Cardiac muscle cell (in vitro differentiated cells and primary cell): ENCODE measurements at regions not wholly inside any gene's neighbourhood (a gene's known extent, or its start where the extent isn't known, plus 50 kb on each side); places are given as distances from the start of the nearest gene placed in this dataset.

Source experiments
- DNase-seq, 2 donors: peaks; one replicate each; pipeline versions ENCODE4 v3.0.0 to v3.0.0-alpha.2; 2010 to 2017; ENCODE audit warnings: low read depth in 1 of 2, low spot score in 1 of 2
- H3K27ac ChIP-seq: fragments of 200-600 bp; sonication (generic); 2 replicates; pipeline ENCODE4 v1.5.1; 2016
- H3K27me3 ChIP-seq: fragments of 200-600 bp; sonication (generic); 2 replicates; pipeline ENCODE4 v1.6.0; 2016; ENCODE audit warnings: control low read depth
- H3K36me3 ChIP-seq: fragments of 200-600 bp; sonication (generic); 2 replicates; pipeline ENCODE4 v1.5.1; 2016; ENCODE audit warnings: control low read depth
- H3K4me1 ChIP-seq: fragments of 200-600 bp; sonication (generic); 2 replicates; pipeline ENCODE4 v1.8.1; 2017; ENCODE audit warnings: low read depth, mild to moderate bottlenecking, mixed run types
- H3K4me3 ChIP-seq: fragments of 200-600 bp; sonication (generic); 2 replicates; pipeline ENCODE4 v1.5.1; 2016; ENCODE audit warnings: mild to moderate bottlenecking
- H3K9me3 ChIP-seq: fragments of 200-600 bp; sonication (generic); 2 replicates; pipeline ENCODE4 v1.5.1; 2017; ENCODE audit warnings: low read depth, mild to moderate bottlenecking, control low read depth
- TF ChIP-seq, protein P1 (sequence below): IDR thresholded peaks from 2 replicates; pipeline ENCODE4 v1.5.1; 2012; ENCODE audit warnings: low read depth, mild to moderate bottlenecking, low read length

- H3K9me3 ChIP-seq: peaks cover 4% of the 10 kb centered on the region
- no peaks in the 10 kb centered on the region for H3K4me1 ChIP-seq
- DNase-seq: no peak
- no peak overlapping the region for H3K27ac ChIP-seq
- H3K4me3 ChIP-seq: no peak overlapping the region
- no peaks in the 10 kb centered on the region for H3K36me3 ChIP-seq
- TF ChIP-seq, protein P1, sequence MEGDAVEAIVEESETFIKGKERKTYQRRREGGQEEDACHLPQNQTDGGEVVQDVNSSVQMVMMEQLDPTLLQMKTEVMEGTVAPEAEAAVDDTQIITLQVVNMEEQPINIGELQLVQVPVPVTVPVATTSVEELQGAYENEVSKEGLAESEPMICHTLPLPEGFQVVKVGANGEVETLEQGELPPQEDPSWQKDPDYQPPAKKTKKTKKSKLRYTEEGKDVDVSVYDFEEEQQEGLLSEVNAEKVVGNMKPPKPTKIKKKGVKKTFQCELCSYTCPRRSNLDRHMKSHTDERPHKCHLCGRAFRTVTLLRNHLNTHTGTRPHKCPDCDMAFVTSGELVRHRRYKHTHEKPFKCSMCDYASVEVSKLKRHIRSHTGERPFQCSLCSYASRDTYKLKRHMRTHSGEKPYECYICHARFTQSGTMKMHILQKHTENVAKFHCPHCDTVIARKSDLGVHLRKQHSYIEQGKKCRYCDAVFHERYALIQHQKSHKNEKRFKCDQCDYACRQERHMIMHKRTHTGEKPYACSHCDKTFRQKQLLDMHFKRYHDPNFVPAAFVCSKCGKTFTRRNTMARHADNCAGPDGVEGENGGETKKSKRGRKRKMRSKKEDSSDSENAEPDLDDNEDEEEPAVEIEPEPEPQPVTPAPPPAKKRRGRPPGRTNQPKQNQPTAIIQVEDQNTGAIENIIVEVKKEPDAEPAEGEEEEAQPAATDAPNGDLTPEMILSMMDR: no peak
- H3K27me3 ChIP-seq: no peaks in the 10 kb centered on the region
Observed at GRCh38 chr13:70612881-70613280, 504.6 kb upstream of the KLHL1 start.

GRCh38 chr13:70604448-70604847 lies 496.2 kb upstream of the KLHL1 start:
- no peak overlapping the region for H3K4me3 ChIP-seq
- TF ChIP-seq, protein P1: no peak
- peak overlapping the region; percentile 75 for H3K27ac ChIP-seq
- no peaks in the 10 kb centered on the region for H3K9me3 ChIP-seq
- H3K4me1 ChIP-seq: peaks cover 14% of the 10 kb centered on the region
- no peaks in the 10 kb centered on the region for H3K36me3 ChIP-seq
- peak in 1 of 2 donors; percentile 45 for DNase-seq
- no peaks in the 10 kb centered on the region for H3K27me3 ChIP-seq

DNA sequence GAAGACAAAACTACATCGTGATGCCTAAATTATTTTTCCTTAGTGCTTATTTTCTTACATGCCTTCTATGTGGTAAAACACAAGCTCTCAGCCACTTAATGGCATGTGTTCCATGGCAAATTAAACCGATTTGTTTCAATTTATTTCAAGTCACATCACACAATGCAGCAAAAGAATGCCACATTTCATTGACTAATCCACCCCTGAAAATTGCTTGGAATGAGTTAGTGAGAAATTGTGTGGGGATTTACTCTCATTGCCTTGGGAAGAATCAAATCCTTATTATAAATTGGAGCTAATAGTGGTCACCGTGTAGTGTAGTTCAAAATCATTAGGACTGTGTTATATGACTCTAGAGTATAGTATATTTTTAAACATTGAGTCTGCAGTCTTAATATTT lies 485.5 kb upstream of the KLHL1 start:
- TF ChIP-seq, protein P1: no peak
- H3K9me3 ChIP-seq: no peaks in the 10 kb centered on the region
- H3K4me3 ChIP-seq: no peak overlapping the region
- no peak overlapping the region for H3K27ac ChIP-seq
- H3K27me3 ChIP-seq: no peaks in the 10 kb centered on the region
- no peaks in the 10 kb centered on the region for H3K36me3 ChIP-seq
- H3K4me1 ChIP-seq: no peaks in the 10 kb centered on the region
- no peak for DNase-seq

GRCh38 chr13:70585109-70585508 lies 476.9 kb upstream of the KLHL1 start:
- H3K9me3 ChIP-seq: no peaks in the 10 kb centered on the region
- DNase-seq: no peak
- H3K27me3 ChIP-seq: no peaks in the 10 kb centered on the region
- TF ChIP-seq, protein P1: no peak
- H3K4me3 ChIP-seq: no peak overlapping the region
- no peaks in the 10 kb centered on the region for H3K36me3 ChIP-seq
- H3K27ac ChIP-seq: no peak overlapping the region
- H3K4me1 ChIP-seq: no peaks in the 10 kb centered on the region

GRCh38 chr13:70580825-70581224 lies 472.6 kb upstream of the KLHL1 start:
- DNase-seq: no peak
- no peaks in the 10 kb centered on the region for H3K36me3 ChIP-seq
- no peak overlapping the region for H3K4me3 ChIP-seq
- TF ChIP-seq, protein P1: no peak
- no peak overlapping the region for H3K27ac ChIP-seq
- H3K4me1 ChIP-seq: no peaks in the 10 kb centered on the region
- H3K9me3 ChIP-seq: no peaks in the 10 kb centered on the region
- H3K27me3 ChIP-seq: no peaks in the 10 kb centered on the region

GRCh38 chr13:70579941-70580340 lies 471.7 kb upstream of the KLHL1 start:
- H3K27me3 ChIP-seq: no peaks in the 10 kb centered on the region
- DNase-seq: no peak
- TF ChIP-seq, protein P1: no peak
- H3K4me3 ChIP-seq: no peak overlapping the region
- no peaks in the 10 kb centered on the region for H3K9me3 ChIP-seq
- H3K36me3 ChIP-seq: no peaks in the 10 kb centered on the region
- H3K27ac ChIP-seq: no peak overlapping the region
- H3K4me1 ChIP-seq: no peaks in the 10 kb centered on the region
